AML-193 (cell line): ENCODE measurements at regions not wholly inside any gene's neighbourhood (a gene's known extent, or its start where the extent isn't known, plus 50 kb on each side); places are given as distances from the start of the nearest gene placed in this dataset.

Experiments used
- DNase-seq, 2 experiments: peaks; one replicate each; lab custom pipeline; 2025; lab: John Stamatoyannopoulos, UW

GRCh38 chr7:125563964-125564529 lies 634.4 kb upstream of the POT1 start:
- no peak for DNase-seq

- DNase-seq, result no peak
Measured at GRCh38 chr7:125563557-125563956, 633.9 kb upstream of the POT1 start.

GRCh38 chr7:125561006-125561405 lies 631.4 kb upstream of the POT1 start:
- no peak for DNase-seq

- no peak for DNase-seq
Measured at GRCh38 chr7:125559921-125560320, 630.3 kb upstream of the POT1 start.

GRCh38 chr7:125555916-125556315 lies 626.3 kb upstream of the POT1 start:
- no peak for DNase-seq

- no peak for DNase-seq
Measured at GRCh38 chr7:125551008-125551407, 621.4 kb upstream of the POT1 start.

- DNase-seq, result no peak
Measured at GRCh38 chr7:125547505-125547904, 617.9 kb upstream of the POT1 start.

- no peak for DNase-seq
Measured at GRCh38 chr7:125530553-125530952, 600.9 kb upstream of the POT1 start.

GRCh38 chr7:125529249-125529648 lies 599.6 kb upstream of the POT1 start:
- no peak for DNase-seq

- DNase-seq, result no peak
Measured at GRCh38 chr7:125526958-125527357, 597.3 kb upstream of the POT1 start.

GRCh38 chr7:125526092-125526491 lies 596.5 kb upstream of the POT1 start:
- no peak for DNase-seq

GRCh38 chr7:125516194-125516593 lies 586.6 kb upstream of the POT1 start:
- DNase-seq, result no peak

GRCh38 chr7:125512373-125512772 lies 582.7 kb upstream of the POT1 start:
- DNase-seq, result no peak

- DNase-seq, result no peak
Measured at GRCh38 chr7:125511310-125511709, 581.7 kb upstream of the POT1 start.

- no peak for DNase-seq
Measured at GRCh38 chr7:125506331-125506730, 576.7 kb upstream of the POT1 start.

- no peak for DNase-seq
Measured at GRCh38 chr7:125504848-125505247, 575.2 kb upstream of the POT1 start.

GRCh38 chr7:125495997-125496396 lies 566.4 kb upstream of the POT1 start:
- no peak for DNase-seq

GRCh38 chr7:125492521-125492920 lies 562.9 kb upstream of the POT1 start:
- no peak for DNase-seq

GRCh38 chr7:125491137-125491536 lies 561.5 kb upstream of the POT1 start:
- DNase-seq, result no peak

- no peak for DNase-seq
Measured at GRCh38 chr7:125490167-125490566, 560.5 kb upstream of the POT1 start.

GRCh38 chr7:125485223-125485622 lies 555.6 kb upstream of the POT1 start:
- no peak for DNase-seq

- no peak for DNase-seq
Measured at GRCh38 chr7:125484755-125485154, 555.1 kb upstream of the POT1 start.

GRCh38 chr7:125481323-125481722 lies 551.7 kb upstream of the POT1 start:
- DNase-seq, result no peak

GRCh38 chr7:125480762-125481161 lies 551.1 kb upstream of the POT1 start:
- no peak for DNase-seq

GRCh38 chr7:125468855-125469174 lies 539.2 kb upstream of the POT1 start:
- no peak for DNase-seq
